IMR-90 (cell line): ENCODE measurements at regions not wholly inside any gene's neighbourhood (a gene's known extent, or its start where the extent isn't known, plus 50 kb on each side); places are given as distances from the start of the nearest gene placed in this dataset.

Experiments used
- ATAC-seq: fragments of 200-7000 bp; cut with Tn5 transposase; 2 replicates; pipeline ENCODE4 v1.9.1; 2020; ENCODE audit warnings: low read depth, mild to moderate bottlenecking, moderate library complexity
- BruUV-seq: library from RNA; stranded (reverse); fragments of 400-500 nt; replicated peaks from 2 replicates; lab custom pipeline; 2021; lab: Mats Ljungman, UMichigan
- CTCF ChIA-PET: fragments of 300-600 bp; formaldehyde crosslinking; extraction: SDS; loops from one replicate; lab custom pipeline; 2021; ENCODE audit warnings: antibody characterized with exemption; lab: Yijun Ruan, JAX
- POLR2A ChIA-PET: fragments of 300-600 bp; sonication (Branson Sonifier 250); formaldehyde crosslinking; loops from one replicate; lab custom pipeline; 2022; ENCODE audit warnings: antibody characterized with exemption; ENCODE audit not compliant: unreplicated experiment; lab: Charles Lee
- DNase-seq: peaks from one replicate; pipeline ENCODE4 v3.0.0; 2013
- H2AFZ ChIP-seq: replicated peaks from 2 replicates; pipeline ENCODE3; 2013; ENCODE audit warnings: low read length, mild to moderate bottlenecking; ENCODE audit not compliant: poor library complexity
- H2AK5ac ChIP-seq: 2 replicates; pipeline ENCODE4 v1.6.1; 2013; ENCODE audit warnings: low read depth, low read length, inconsistent platforms
- H2AK9ac ChIP-seq: replicated peaks from 2 replicates; pipeline ENCODE3; 2013; ENCODE audit warnings: mild to moderate bottlenecking, low read depth, low read length, moderate library complexity; ENCODE audit not compliant: poor library complexity
- H2BK120ac ChIP-seq: 2 replicates; pipeline ENCODE4 v1.6.1; 2013; ENCODE audit warnings: low read depth, low read length, inconsistent platforms
- H2BK15ac ChIP-seq: 3 replicates; pipeline ENCODE4 v1.6.1; 2013; ENCODE audit warnings: low read depth, low read length, inconsistent platforms
- H2BK20ac ChIP-seq: 2 replicates; pipeline ENCODE4 v1.6.1; 2013; ENCODE audit warnings: low read depth, mild to moderate bottlenecking, inconsistent platforms, low read length, moderate library complexity
- H2BK5ac ChIP-seq: 2 replicates; pipeline ENCODE4 v1.6.1; 2013; ENCODE audit warnings: mild to moderate bottlenecking, low read depth, low read length, inconsistent platforms; ENCODE audit not compliant: poor library complexity, severe bottlenecking
- H3K14ac ChIP-seq: replicated peaks from 2 replicates; pipeline ENCODE4 v1.6.1; 2013; ENCODE audit warnings: low read depth, low read length, inconsistent platforms
- H3K18ac ChIP-seq: 2 replicates; pipeline ENCODE4 v1.6.1; 2013; ENCODE audit warnings: low read depth, low read length, control low read depth
- H3K23ac ChIP-seq: 2 replicates; pipeline ENCODE4 v1.6.1; 2013; ENCODE audit warnings: low read depth, low read length, inconsistent platforms
- H3K27ac ChIP-seq: 2 replicates; pipeline ENCODE4 v1.5.1; 2013; ENCODE audit warnings: mild to moderate bottlenecking, control low read depth, low read length; ENCODE audit not compliant: insufficient read depth
- H3K27me3 ChIP-seq: 2 replicates; pipeline ENCODE4 v1.6.1; 2013; ENCODE audit warnings: low read length; ENCODE audit not compliant: control insufficient read depth, insufficient read depth
- H3K36me3 ChIP-seq: 2 replicates; pipeline ENCODE4 v1.6.1; 2013; ENCODE audit warnings: low read length, mixed read lengths; ENCODE audit not compliant: control insufficient read depth, insufficient read depth
- H3K4ac ChIP-seq: 2 replicates; pipeline ENCODE4 v1.6.1; 2013; ENCODE audit warnings: low read depth, low read length, inconsistent platforms
- H3K4me1 ChIP-seq: 2 replicates; pipeline ENCODE4 v1.6.1; 2013; ENCODE audit warnings: low read length, mixed read lengths; ENCODE audit not compliant: control insufficient read depth, insufficient read depth
- H3K4me2 ChIP-seq: 2 replicates; pipeline ENCODE4 v1.6.1; 2013; ENCODE audit warnings: low read depth, mild to moderate bottlenecking, control low read depth, low read length, moderate library complexity
- H3K4me3 ChIP-seq: 2 replicates; pipeline ENCODE4 v1.5.1; 2013; ENCODE audit warnings: low read depth, mild to moderate bottlenecking, control low read depth, low read length, moderate library complexity; ENCODE audit not compliant: insufficient read depth
- H3K56ac ChIP-seq: 2 replicates; pipeline ENCODE4 v1.6.1; 2013; ENCODE audit warnings: low read length, inconsistent platforms; ENCODE audit not compliant: insufficient read depth; ENCODE audit errors: extremely low read depth
- H3K79me1 ChIP-seq, 2 experiments: 2 replicates each; pipeline ENCODE4 v1.6.1; 2013; ENCODE audit warnings: low read length in 2 of 2, inconsistent platforms in 1 of 2, low read depth in 1 of 2
- H3K9ac ChIP-seq: 2 replicates; pipeline ENCODE4 v1.6.1; 2013; ENCODE audit warnings: low read depth, low read length, control low read depth
- H3K9me1 ChIP-seq: 2 replicates; pipeline ENCODE4 v1.6.1; 2013; ENCODE audit warnings: low read length, inconsistent platforms; ENCODE audit not compliant: insufficient read depth
- H3K9me3 ChIP-seq: 2 replicates; pipeline ENCODE4 v1.6.1; 2013; ENCODE audit warnings: low read length; ENCODE audit not compliant: control insufficient read depth, insufficient read depth
- H4K20me1 ChIP-seq: 2 replicates; pipeline ENCODE4 v1.6.1; 2013; ENCODE audit warnings: low read length, inconsistent platforms; ENCODE audit not compliant: insufficient read depth
- H4K5ac ChIP-seq: 2 replicates; pipeline ENCODE4 v1.6.1; 2013; ENCODE audit warnings: mild to moderate bottlenecking, low read depth, low read length, control low read depth
- H4K8ac ChIP-seq, 2 experiments: 2 replicates each; pipeline ENCODE4 v1.6.1; 2013; ENCODE audit warnings: low read depth in 2 of 2, low read length in 2 of 2, control low read depth in 1 of 2, inconsistent platforms in 1 of 2
- H4K91ac ChIP-seq: 2 replicates; pipeline ENCODE4 v1.6.1; 2013; ENCODE audit warnings: low read depth, low read length, inconsistent platforms; ENCODE audit not compliant: insufficient read depth
- BHLHE40 ChIP-seq: fragments of 150-350 bp; IDR thresholded peaks from 2 replicates; pipeline ENCODE4 v1.6.1; 2016; ENCODE audit warnings: mild to moderate bottlenecking, low read depth, low read length
- CEBPB ChIP-seq: IDR thresholded peaks from 2 replicates; pipeline ENCODE4 v1.6.1; 2012; ENCODE audit warnings: low read depth, low read length, improper control_type of control experiment
- CHD1 ChIP-seq: IDR thresholded peaks from 2 replicates; pipeline ENCODE4 v1.6.1; 2012; ENCODE audit warnings: low read depth, low read length, improper control_type of control experiment
- CTCF ChIP-seq: conservative IDR thresholded peaks from 2 replicates; pipeline ENCODE4 v1.5.1; 2012; ENCODE audit warnings: mild to moderate bottlenecking, low read depth, low read length, improper control_type of control experiment
- ELK1 ChIP-seq: fragments of 150-350 bp; IDR thresholded peaks from 2 replicates; pipeline ENCODE4 v1.6.1; 2016; ENCODE audit warnings: low read depth, mild to moderate bottlenecking, low read length, moderate library complexity, borderline replicate concordance
- FOS ChIP-seq: fragments of 150-350 bp; IDR thresholded peaks from 2 replicates; pipeline ENCODE4 v1.6.1; 2016; ENCODE audit warnings: low read depth, low read length
- MAFK ChIP-seq: IDR thresholded peaks from 2 replicates; pipeline ENCODE4 v1.6.1; 2012; ENCODE audit warnings: low read depth, low read length, improper control_type of control experiment
- MAZ ChIP-seq: IDR thresholded peaks from 2 replicates; pipeline ENCODE4 v1.6.1; 2012; ENCODE audit warnings: low read depth, mild to moderate bottlenecking, low read length, improper control_type of control experiment, moderate library complexity, borderline replicate concordance
- MXI1 ChIP-seq: IDR thresholded peaks from 2 replicates; pipeline ENCODE4 v1.6.1; 2012; ENCODE audit warnings: low read depth, mild to moderate bottlenecking, low read length, moderate library complexity, borderline replicate concordance
- NFE2L2 ChIP-seq: fragments of 150-350 bp; IDR thresholded peaks from 2 replicates; pipeline ENCODE4 v1.6.1; 2016; ENCODE audit warnings: low read depth, mild to moderate bottlenecking, low read length
- POLR2A ChIP-seq: IDR thresholded peaks from 2 replicates; pipeline ENCODE4 v1.6.1; 2012; ENCODE audit warnings: mild to moderate bottlenecking, low read depth, low read length
- RAD21 ChIP-seq: IDR thresholded peaks from 2 replicates; pipeline ENCODE4 v1.6.1; 2012; ENCODE audit warnings: low read length, improper control_type of control experiment
- RCOR1 ChIP-seq: IDR thresholded peaks from 2 replicates; pipeline ENCODE4 v1.6.1; 2012; ENCODE audit warnings: mild to moderate bottlenecking, low read length, improper control_type of control experiment; ENCODE audit not compliant: insufficient replicate concordance
- RFX5 ChIP-seq: IDR thresholded peaks from 2 replicates; pipeline ENCODE4 v1.8.0; 2012; ENCODE audit warnings: low read depth, mild to moderate bottlenecking, low read length, moderate library complexity
- SMC3 ChIP-seq: fragments of 150-350 bp; IDR thresholded peaks from 2 replicates; pipeline ENCODE4 v1.6.1; 2016; ENCODE audit warnings: low read depth, mild to moderate bottlenecking, antibody characterized with exemption, low read length, moderate library complexity
- USF2 ChIP-seq: fragments of 150-350 bp; IDR thresholded peaks from 2 replicates; pipeline ENCODE4 v1.6.1; 2017; ENCODE audit warnings: mild to moderate bottlenecking, antibody characterized with exemption, low read length, low read depth
- WGBS, 2 experiments: methylation state at CpG; one replicate each; pipeline versions ENCODE4 v1.1.5 to v1.1.7; 2013; ENCODE audit warnings: missing lambda C conversion rate in 2 of 2; ENCODE audit not compliant: insufficient read length in 1 of 2; ENCODE audit errors: extremely low coverage in 2 of 2; 5-methylcytosine and 5-hydroxymethylcytosine counted together
- dilution Hi-C: fragments of 300-500 bp; cut with HindIII; formaldehyde crosslinking; loops from one replicate; pipeline ENCODE4 v1.14.3; 2018; ENCODE audit warnings: low sequenced_read_pairs; ENCODE audit not compliant: unreplicated experiment
- in situ Hi-C: fragments of 300-500 bp; cut with MboI; formaldehyde crosslinking; loops from 3 replicates; pipeline ENCODE4 v1.14.3; 2019; ENCODE audit warnings: low sequenced_read_pairs, inconsistent platforms, mixed read lengths
- intact Hi-C: fragments of 100-400 bp; cut with micrococcal nuclease; formaldehyde crosslinking; loops from 2 replicates; pipeline ENCODE4 v1.10.0; 2022

GRCh38 chr3:139745831-139746230 lies 68.1 kb upstream of the NMNAT3 start:
- Histone ChIP-seq H3K4me3 (no peak overlapping the region), H3K56ac (no peak overlapping the region), H3K79me1 (no peaks in the 10 kb centered on the region), H4K91ac (no peak overlapping the region), H2AK5ac (no peak overlapping the region), H4K8ac (no peak overlapping the region), H2BK15ac (no peak overlapping the region), H3K27ac (no peak overlapping the region), H2BK5ac (no peak overlapping the region), H2BK20ac (no peak overlapping the region), H2AK9ac (no peak overlapping the region), H3K4ac (no peak overlapping the region), H3K4me2 (no peak overlapping the region), H3K18ac (no peak overlapping the region), H3K9me1 (no peaks in the 10 kb centered on the region), H2BK120ac (no peak overlapping the region), H3K36me3 (no peaks in the 10 kb centered on the region), H2AFZ (no peak overlapping the region), H3K27me3 (no peaks in the 10 kb centered on the region), H3K4me1 (no peaks in the 10 kb centered on the region), H3K9me3 (no peaks in the 10 kb centered on the region), H3K9ac (no peak overlapping the region), H3K14ac (no peak overlapping the region), H4K20me1 (no peaks in the 10 kb centered on the region), H4K5ac (no peak overlapping the region), H3K23ac (no peak overlapping the region)
- intact Hi-C loops (no loop called here), dilution Hi-C loops (no loop called here), in situ Hi-C loops (no loop called here)
- DNase-seq = peak; percentile 34
- TF ChIP-seq RFX5 (no peak), SMC3 (no peak), FOS (no peak), MAZ (no peak), CHD1 (no peak), RAD21 (no peak), USF2 (no peak), CEBPB (no peak), BHLHE40 (no peak), NFE2L2 (no peak), CTCF (no peak), POLR2A (no peak), RCOR1 (no peak), ELK1 (no peak), MXI1 (no peak), MAFK (no peak)
- no TSS peak for BruUV-seq
- ChIA-PET POLR2A (no interaction called here), CTCF (no interaction called here)
- 6% methylated on average over 2 of the region's 4 CpGs; no CpG with 5 or more reads in 1 of the 2 experiments for WGBS, 2 experiments
- ATAC-seq = no peak
